Fibroblast of skin of abdomen (primary cell): ENCODE measurements at regions not wholly inside any gene's neighbourhood (a gene's known extent, or its start where the extent isn't known, plus 50 kb on each side); places are given as distances from the start of the nearest gene placed in this dataset.

ENCODE experiments used
- DNase-seq: peaks from one replicate; pipeline ENCODE4 v3.0.0-alpha.2; 2013

GRCh38 chr4:11342401-11342800 is 86.3 kb downstream of the HS3ST1 start:
- no peak for DNase-seq

GRCh38 chr4:11341337-11342043 is 87.2 kb downstream of the HS3ST1 start:
- no peak for DNase-seq

GRCh38 chr4:11338956-11339782 is 89.5 kb downstream of the HS3ST1 start:
- DNase-seq, result no peak

GRCh38 chr4:11337287-11337686 is 91.4 kb downstream of the HS3ST1 start:
- DNase-seq, result no peak

- DNase-seq, result no peak
Measured at GRCh38 chr4:11336435-11336834, 92.3 kb downstream of the HS3ST1 start.

- DNase-seq, result no peak
Measured at GRCh38 chr4:11334887-11335286, 93.8 kb downstream of the HS3ST1 start.

- no peak for DNase-seq
Measured at GRCh38 chr4:11328401-11328800, 100.3 kb downstream of the HS3ST1 start.

- no peak for DNase-seq
Measured at GRCh38 chr4:11326021-11326420, 102.7 kb downstream of the HS3ST1 start.

GRCh38 chr4:11323771-11324170 is 104.9 kb downstream of the HS3ST1 start:
- DNase-seq, result no peak

- no peak for DNase-seq
Measured at GRCh38 chr4:11313157-11313943, 115.3 kb downstream of the HS3ST1 start.

GRCh38 chr4:11312389-11312788 is 116.3 kb downstream of the HS3ST1 start:
- peak; percentile 40 for DNase-seq

- DNase-seq, result no peak
Measured at GRCh38 chr4:11301075-11301660, 127.5 kb downstream of the HS3ST1 start.

GRCh38 chr4:11299836-11300235 is 128.9 kb downstream of the HS3ST1 start:
- no peak for DNase-seq

- DNase-seq, result no peak
Measured at GRCh38 chr4:11299016-11299415, 129.7 kb downstream of the HS3ST1 start.

- DNase-seq, result no peak
Measured at GRCh38 chr4:11298451-11298850, 130.2 kb downstream of the HS3ST1 start.

GRCh38 chr4:11297627-11298026 is 131.1 kb downstream of the HS3ST1 start:
- DNase-seq, result no peak

- DNase-seq, result no peak
Measured at GRCh38 chr4:11297201-11297600, 131.5 kb downstream of the HS3ST1 start.

GRCh38 chr4:11293866-11294265 is 134.8 kb downstream of the HS3ST1 start:
- DNase-seq, result peak; percentile 33

GRCh38 chr4:11287055-11287454 is 141.6 kb downstream of the HS3ST1 start:
- no peak for DNase-seq

- DNase-seq, result no peak
Measured at GRCh38 chr4:11286533-11286932, 142.2 kb downstream of the HS3ST1 start.

GRCh38 chr4:11281720-11282119 is 147.0 kb downstream of the HS3ST1 start:
- DNase-seq, result peak; percentile 37

GRCh38 chr4:11271263-11271662 is 157.4 kb downstream of the HS3ST1 start:
- DNase-seq, result no peak

GRCh38 chr4:11268149-11268548 is 160.5 kb downstream of the HS3ST1 start:
- DNase-seq, result no peak
